OCI-LY3 (cell line): ENCODE measurements at regions not wholly inside any gene's neighbourhood (a gene's known extent, or its start where the extent isn't known, plus 50 kb on each side); places are given as distances from the start of the nearest gene placed in this dataset.

Experiments used
- H2AFZ ChIP-seq: fragments of 200-600, 300-600 bp; shearing (Covaris generic); 2 replicates; pipeline ENCODE4 v1.6.0; 2014; ENCODE audit warnings: antibody characterized with exemption, low read depth, low read length
- H3K27ac ChIP-seq: fragments of 200-600, 300-600 bp; sonication (generic); 2 replicates; pipeline ENCODE4 v1.5.1; 2014; ENCODE audit warnings: mild to moderate bottlenecking, low read length, moderate library complexity, mixed read lengths
- H3K27me3 ChIP-seq: fragments of 200-600, 300-600 bp; sonication (generic); 2 replicates; pipeline ENCODE4 v1.6.1; 2014; ENCODE audit warnings: low read depth, low read length, mixed read lengths
- H3K36me3 ChIP-seq: fragments of 200-600, 300-600 bp; sonication (generic); replicated peaks from 2 replicates; pipeline ENCODE3; 2014; ENCODE audit warnings: low read depth, low read length, mixed read lengths
- H3K4me1 ChIP-seq: fragments of 300-600, 200-600 bp; sonication (generic); 2 replicates; pipeline ENCODE4 v1.6.1; 2014; ENCODE audit warnings: low read length, mixed read lengths
- H3K4me2 ChIP-seq: fragments of 200-600, 300-600 bp; sonication (generic); 2 replicates; pipeline ENCODE4 v1.6.1; 2014; ENCODE audit warnings: low read length, mixed read lengths
- H3K4me3 ChIP-seq: fragments of 300-600, 200-600 bp; sonication (generic); 2 replicates; pipeline ENCODE4 v1.5.1; 2014; ENCODE audit warnings: antibody characterized with exemption, mild to moderate bottlenecking, low read length, moderate library complexity
- H3K79me2 ChIP-seq: fragments of 300-600, 200-600 bp; shearing (Covaris generic); 2 replicates; pipeline ENCODE4 v1.6.1; 2014; ENCODE audit warnings: mild to moderate bottlenecking, low read length, mixed read lengths
- H3K9ac ChIP-seq: fragments of 300-600, 200-600 bp; shearing (Covaris generic); 2 replicates; pipeline ENCODE4 v1.6.0; 2014; ENCODE audit warnings: mild to moderate bottlenecking, low read length, moderate library complexity
- H3K9me3 ChIP-seq: fragments of 200-600, 300-600 bp; shearing (Covaris generic); 2 replicates; pipeline ENCODE4 v1.6.1; 2014; ENCODE audit warnings: low read length, mixed read lengths; ENCODE audit not compliant: insufficient read depth
- H4K20me1 ChIP-seq: fragments of 200-600, 300-600 bp; sonication (generic); 2 replicates; pipeline ENCODE4 v1.6.1; 2016; ENCODE audit warnings: low read length, mixed read lengths; ENCODE audit not compliant: insufficient read depth
- CTCF ChIP-seq: fragments of 200-600, 300-600 bp; sonication (generic); IDR thresholded peaks from 2 replicates; pipeline ENCODE4 v1.5.1; 2014; ENCODE audit warnings: antibody characterized with exemption, low read length, low read depth
- EZH2phosphoT487 ChIP-seq: fragments of 200-600 bp; shearing (Covaris generic); IDR thresholded peaks from 2 replicates; pipeline ENCODE4 v1.6.1; 2018; ENCODE audit warnings: antibody characterized with exemption, mixed run types, low read depth

- Histone ChIP-seq H4K20me1 (no peaks in the 10 kb centered on the region), H3K4me3 (no peak overlapping the region), H3K4me1 (no peaks in the 10 kb centered on the region), H3K9ac (no peak overlapping the region), H3K36me3 (no peaks in the 10 kb centered on the region), H3K79me2 (no peaks in the 10 kb centered on the region), H2AFZ (no peak overlapping the region), H3K27me3 (no peaks in the 10 kb centered on the region), H3K9me3 (no peaks in the 10 kb centered on the region), H3K4me2 (no peak overlapping the region), H3K27ac (no peak overlapping the region)
- TF ChIP-seq EZH2phosphoT487 (no peak), CTCF (no peak)
These were observed 148.7 kb downstream of the SOX4 start for GRCh38 chr6:21742238-21742660.

- Histone ChIP-seq H2AFZ (no peak overlapping the region), H3K36me3 (no peaks in the 10 kb centered on the region), H3K4me3 (no peak overlapping the region), H3K79me2 (no peaks in the 10 kb centered on the region), H3K4me2 (no peak overlapping the region), H3K4me1 (no peaks in the 10 kb centered on the region), H3K9me3 (no peaks in the 10 kb centered on the region), H4K20me1 (no peaks in the 10 kb centered on the region), H3K27me3 (no peaks in the 10 kb centered on the region), H3K9ac (no peak overlapping the region), H3K27ac (no peak overlapping the region)
- TF ChIP-seq EZH2phosphoT487 = no peak
- no peak for TF ChIP-seq CTCF
These were observed 150.8 kb downstream of the SOX4 start for GRCh38 chr6:21744331-21744730.

- Histone ChIP-seq H3K9me3 (no peaks in the 10 kb centered on the region), H3K27me3 (no peaks in the 10 kb centered on the region), H2AFZ (no peak overlapping the region), H3K4me2 (no peak overlapping the region), H3K9ac (no peak overlapping the region), H3K4me1 (no peaks in the 10 kb centered on the region), H3K79me2 (no peaks in the 10 kb centered on the region), H3K27ac (no peak overlapping the region), H3K36me3 (no peaks in the 10 kb centered on the region), H3K4me3 (no peak overlapping the region), H4K20me1 (no peaks in the 10 kb centered on the region)
- TF ChIP-seq CTCF = no peak
These were observed 152.2 kb downstream of the SOX4 start for GRCh38 chr6:21745543-21746337.

GRCh38 chr6:21747441-21747840 lies 153.9 kb downstream of the SOX4 start:
- Histone ChIP-seq H3K79me2 (no peaks in the 10 kb centered on the region), H3K4me2 (no peak overlapping the region)

More at GRCh38 chr6:21747441-21747840, 153.9 kb downstream of the SOX4 start:
- Histone ChIP-seq H3K9ac (no peak overlapping the region), H3K36me3 (no peaks in the 10 kb centered on the region), H2AFZ (no peak overlapping the region), H3K9me3 (no peaks in the 10 kb centered on the region), H4K20me1 (no peaks in the 10 kb centered on the region), H3K27ac (no peak overlapping the region), H3K27me3 (no peaks in the 10 kb centered on the region), H3K4me1 (no peaks in the 10 kb centered on the region), H3K4me3 (no peak overlapping the region)
- no peak for TF ChIP-seq CTCF
- no peak for TF ChIP-seq EZH2phosphoT487
